ENCODE measurements at regions not wholly inside any gene's neighbourhood (a gene's known extent, or its start where the extent isn't known, plus 50 kb on each side); places are given as distances from the start of the nearest gene placed in this dataset.

GRCh38 chr20:7703551-7703961 is 236.7 kb downstream of the HAO1 start:
- no peak for DNase-seq (ENCODE audit: low read depth in 3 of 3)

GRCh38 chr20:7703996-7704395 is 236.3 kb downstream of the HAO1 start:
- DNase-seq (ENCODE audit: low read depth in 3 of 3), result no peak

GRCh38 chr20:7708112-7708511 is 232.1 kb downstream of the HAO1 start:
- no peak for DNase-seq (ENCODE audit: low read depth in 3 of 3)

- no peak for DNase-seq (ENCODE audit: low read depth in 3 of 3)
Observed at GRCh38 chr20:7708782-7709181, 231.5 kb downstream of the HAO1 start.

GRCh38 chr20:7710440-7710839 is 229.8 kb downstream of the HAO1 start:
- DNase-seq (ENCODE audit: low read depth in 3 of 3), result no peak

GRCh38 chr20:7712661-7713060 is 227.6 kb downstream of the HAO1 start:
- no peak for DNase-seq (ENCODE audit: low read depth in 3 of 3)

- DNase-seq (ENCODE audit: low read depth in 3 of 3), result no peak
Observed at GRCh38 chr20:7714549-7714948, 225.7 kb downstream of the HAO1 start.

GRCh38 chr20:7716286-7716972 is 223.8 kb downstream of the HAO1 start:
- no peak for DNase-seq (ENCODE audit: low read depth in 3 of 3)

GRCh38 chr20:7722564-7722963 is 217.7 kb downstream of the HAO1 start:
- DNase-seq (ENCODE audit: low read depth in 3 of 3), result no peak

- DNase-seq (ENCODE audit: low read depth in 3 of 3), result no peak
Observed at GRCh38 chr20:7723284-7723683, 217.0 kb downstream of the HAO1 start.

GRCh38 chr20:7728338-7728737 is 211.9 kb downstream of the HAO1 start:
- DNase-seq (ENCODE audit: low read depth in 3 of 3), result no peak

- no peak for DNase-seq (ENCODE audit: low read depth in 3 of 3)
Observed at GRCh38 chr20:7734216-7734615, 206.0 kb downstream of the HAO1 start.

- no peak for DNase-seq (ENCODE audit: low read depth in 3 of 3)
Observed at GRCh38 chr20:7736336-7736735, 203.9 kb downstream of the HAO1 start.

- DNase-seq (ENCODE audit: low read depth in 3 of 3), result no peak
Observed at GRCh38 chr20:7741866-7742265, 198.4 kb downstream of the HAO1 start.

- no peak for DNase-seq (ENCODE audit: low read depth in 3 of 3)
Observed at GRCh38 chr20:7742479-7742878, 197.8 kb downstream of the HAO1 start.

GRCh38 chr20:7744411-7744810 is 195.8 kb downstream of the HAO1 start:
- DNase-seq (ENCODE audit: low read depth in 3 of 3), result no peak

- no peak for DNase-seq (ENCODE audit: low read depth in 3 of 3)
Observed at GRCh38 chr20:7748624-7749023, 191.6 kb downstream of the HAO1 start.

GRCh38 chr20:7754102-7754501 is 186.2 kb downstream of the HAO1 start:
- no peak for DNase-seq (ENCODE audit: low read depth in 3 of 3)

GRCh38 chr20:7758406-7758805 is 181.9 kb downstream of the HAO1 start:
- no peak for DNase-seq (ENCODE audit: low read depth in 3 of 3)

- DNase-seq (ENCODE audit: low read depth in 3 of 3), result no peak
Observed at GRCh38 chr20:7760247-7761031, 179.8 kb downstream of the HAO1 start.

- DNase-seq (ENCODE audit: low read depth in 3 of 3), result no peak
Observed at GRCh38 chr20:7765221-7765620, 175.0 kb downstream of the HAO1 start.

- no peak for DNase-seq (ENCODE audit: low read depth in 3 of 3)
Observed at GRCh38 chr20:7770046-7770445, 170.2 kb downstream of the HAO1 start.

GRCh38 chr20:7770578-7770977 is 169.7 kb downstream of the HAO1 start:
- no peak for DNase-seq (ENCODE audit: low read depth in 3 of 3)

All from stimulated activated CD4-positive, alpha-beta T cell treated with anti-CD3 and anti-CD28 coated beads, TNF-alpha, amount 100 ng/mL, for 24 hours (primary cell).